KMS-11 (cell line): ENCODE measurements at regions not wholly inside any gene's neighbourhood (a gene's known extent, or its start where the extent isn't known, plus 50 kb on each side); places are given as distances from the start of the nearest gene placed in this dataset.

ENCODE experiments used
- H2AFZ ChIP-seq: fragments of 200-600 bp; sonication (generic); 2 replicates; pipeline ENCODE4 v1.6.1; 2016; ENCODE audit warnings: antibody characterized with exemption, mixed run types, low read depth
- H3K27ac ChIP-seq: fragments of 200-600 bp; sonication (generic); 2 replicates; pipeline ENCODE4 v1.6.1; 2016; ENCODE audit warnings: mild to moderate bottlenecking, mixed run types
- H3K27me3 ChIP-seq: fragments of 200-600 bp; sonication (generic); 2 replicates; pipeline ENCODE4 v1.6.1; 2017; ENCODE audit warnings: mild to moderate bottlenecking, low read depth, mixed run types, moderate library complexity; ENCODE audit not compliant: insufficient read depth
- H3K36me3 ChIP-seq: fragments of 200-600 bp; sonication (generic); 2 replicates; pipeline ENCODE4 v1.6.1; 2017; ENCODE audit warnings: mild to moderate bottlenecking, mixed run types; ENCODE audit not compliant: insufficient read depth
- H3K4me1 ChIP-seq: fragments of 200-600 bp; sonication (generic); 2 replicates; pipeline ENCODE4 v1.6.1; 2016; ENCODE audit warnings: mild to moderate bottlenecking, low read depth, mixed run types; ENCODE audit not compliant: poor library complexity, severe bottlenecking
- H3K4me2 ChIP-seq: fragments of 200-600 bp; sonication (generic); 2 replicates; pipeline ENCODE4 v1.7.0; 2016; ENCODE audit warnings: mild to moderate bottlenecking, mixed run types
- H3K4me3 ChIP-seq: fragments of 200-600 bp; sonication (generic); IDR thresholded peaks from 2 replicates; pipeline ENCODE4 v1.6.1; 2017; ENCODE audit warnings: low read depth, low read length, mixed read lengths; ENCODE audit not compliant: insufficient read depth
- H3K79me2 ChIP-seq: fragments of 200-600 bp; sonication (generic); 2 replicates; pipeline ENCODE4 v1.6.1; 2016; ENCODE audit warnings: low read depth, mixed run types; ENCODE audit not compliant: insufficient read depth
- H3K9ac ChIP-seq: fragments of 200-600 bp; sonication (generic); 2 replicates; pipeline ENCODE4 v1.6.1; 2016; ENCODE audit warnings: mild to moderate bottlenecking, mixed run types
- H4K20me1 ChIP-seq: fragments of 200-600 bp; sonication (generic); 2 replicates; pipeline ENCODE4 v1.6.1; 2016; ENCODE audit warnings: mild to moderate bottlenecking, mixed run types; ENCODE audit not compliant: insufficient read depth
- TF ChIP-seq, protein P1 (sequence below): fragments of 200-600 bp; sonication (generic); conservative IDR thresholded peaks from 2 replicates; pipeline ENCODE4 v1.6.1; 2017; ENCODE audit warnings: low read depth, mild to moderate bottlenecking, antibody characterized with exemption, low read length, moderate library complexity, mixed read lengths

DNA sequence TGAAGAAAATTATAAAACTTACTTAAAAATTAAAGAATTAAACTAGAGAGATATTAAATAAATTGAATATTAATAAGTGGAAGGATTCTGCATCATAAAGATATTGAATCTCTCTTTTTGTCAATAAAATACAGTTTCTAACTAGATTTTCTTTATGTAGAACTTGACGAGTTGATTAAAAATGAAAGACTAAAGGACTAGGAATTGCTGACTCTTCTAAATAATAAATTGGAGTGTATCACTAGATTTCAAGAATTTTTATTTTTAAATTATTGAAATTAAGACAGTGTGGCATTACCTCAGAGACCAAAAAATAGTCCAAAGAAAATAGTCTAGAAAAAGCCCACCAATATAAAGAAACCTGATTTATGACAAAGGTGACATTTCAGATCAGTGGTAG, 492.4 kb downstream of the CETN3 start:
- H3K79me2 ChIP-seq = no peaks in the 10 kb centered on the region
- no peaks in the 10 kb centered on the region for H3K4me1 ChIP-seq
- H3K4me3 ChIP-seq = no peak overlapping the region
- H3K9ac ChIP-seq = no peak overlapping the region
- TF ChIP-seq, protein P1, sequence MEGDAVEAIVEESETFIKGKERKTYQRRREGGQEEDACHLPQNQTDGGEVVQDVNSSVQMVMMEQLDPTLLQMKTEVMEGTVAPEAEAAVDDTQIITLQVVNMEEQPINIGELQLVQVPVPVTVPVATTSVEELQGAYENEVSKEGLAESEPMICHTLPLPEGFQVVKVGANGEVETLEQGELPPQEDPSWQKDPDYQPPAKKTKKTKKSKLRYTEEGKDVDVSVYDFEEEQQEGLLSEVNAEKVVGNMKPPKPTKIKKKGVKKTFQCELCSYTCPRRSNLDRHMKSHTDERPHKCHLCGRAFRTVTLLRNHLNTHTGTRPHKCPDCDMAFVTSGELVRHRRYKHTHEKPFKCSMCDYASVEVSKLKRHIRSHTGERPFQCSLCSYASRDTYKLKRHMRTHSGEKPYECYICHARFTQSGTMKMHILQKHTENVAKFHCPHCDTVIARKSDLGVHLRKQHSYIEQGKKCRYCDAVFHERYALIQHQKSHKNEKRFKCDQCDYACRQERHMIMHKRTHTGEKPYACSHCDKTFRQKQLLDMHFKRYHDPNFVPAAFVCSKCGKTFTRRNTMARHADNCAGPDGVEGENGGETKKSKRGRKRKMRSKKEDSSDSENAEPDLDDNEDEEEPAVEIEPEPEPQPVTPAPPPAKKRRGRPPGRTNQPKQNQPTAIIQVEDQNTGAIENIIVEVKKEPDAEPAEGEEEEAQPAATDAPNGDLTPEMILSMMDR = no peak
- H3K4me2 ChIP-seq = no peak overlapping the region
- H3K27me3 ChIP-seq = no peaks in the 10 kb centered on the region
- no peak overlapping the region for H3K27ac ChIP-seq
- no peaks in the 10 kb centered on the region for H3K36me3 ChIP-seq
- no peak overlapping the region for H2AFZ ChIP-seq
- no peaks in the 10 kb centered on the region for H4K20me1 ChIP-seq

DNA sequence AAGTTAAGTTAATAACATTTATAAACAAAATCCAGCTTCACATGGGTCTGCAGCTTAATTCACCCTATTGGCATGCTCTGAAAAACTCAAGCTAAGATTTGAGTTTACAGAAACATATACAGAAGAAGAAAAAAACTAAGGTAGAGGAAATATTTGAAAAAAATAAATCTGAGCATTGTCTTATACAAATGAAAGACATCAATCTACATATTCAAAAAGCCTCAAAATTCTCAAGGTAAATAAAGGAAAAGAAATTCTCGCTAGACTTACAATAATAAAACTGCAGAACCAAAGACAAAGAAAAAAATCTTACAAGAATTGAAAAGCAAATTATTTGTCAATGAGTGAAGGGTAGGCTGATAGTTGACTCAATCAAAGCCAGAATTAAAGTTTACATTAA, 493.4 kb downstream of the CETN3 start:
- Histone ChIP-seq H3K36me3 (no peaks in the 10 kb centered on the region), H3K4me2 (no peak overlapping the region), H3K79me2 (no peaks in the 10 kb centered on the region), H3K9ac (no peak overlapping the region), H3K27ac (no peak overlapping the region), H3K4me1 (no peaks in the 10 kb centered on the region), H3K27me3 (no peaks in the 10 kb centered on the region), H4K20me1 (no peaks in the 10 kb centered on the region), H2AFZ (no peak overlapping the region), H3K4me3 (no peak overlapping the region)
- TF ChIP-seq, protein P1 = no peak

DNA sequence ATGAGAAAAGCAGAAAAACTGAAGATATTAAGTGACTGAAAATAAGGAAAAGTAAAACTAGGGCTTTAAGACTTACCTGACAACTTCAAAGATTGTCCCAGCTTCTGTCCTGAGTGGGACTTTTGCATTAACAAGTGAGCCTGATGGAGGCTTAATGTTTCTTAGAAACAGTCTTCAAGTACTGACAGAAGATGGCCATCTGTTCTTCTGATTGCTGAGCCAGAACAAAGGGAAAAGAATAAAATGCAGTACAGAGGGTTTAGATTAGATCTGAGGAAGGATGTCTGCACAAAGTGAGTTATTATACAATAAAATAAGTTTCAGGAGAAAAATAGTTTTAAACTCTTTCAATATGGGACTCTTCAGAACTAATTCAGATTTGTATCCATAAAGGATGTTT, 500.7 kb downstream of the CETN3 start:
- H4K20me1 ChIP-seq = no peaks in the 10 kb centered on the region
- no peaks in the 10 kb centered on the region for H3K27me3 ChIP-seq
- H3K9ac ChIP-seq = no peak overlapping the region
- no peak overlapping the region for H3K4me3 ChIP-seq
- no peaks in the 10 kb centered on the region for H3K4me1 ChIP-seq
- H2AFZ ChIP-seq = no peak overlapping the region
- H3K4me2 ChIP-seq = no peak overlapping the region
- TF ChIP-seq, protein P1 = no peak
- no peaks in the 10 kb centered on the region for H3K79me2 ChIP-seq
- no peak overlapping the region for H3K27ac ChIP-seq
- no peaks in the 10 kb centered on the region for H3K36me3 ChIP-seq

DNA sequence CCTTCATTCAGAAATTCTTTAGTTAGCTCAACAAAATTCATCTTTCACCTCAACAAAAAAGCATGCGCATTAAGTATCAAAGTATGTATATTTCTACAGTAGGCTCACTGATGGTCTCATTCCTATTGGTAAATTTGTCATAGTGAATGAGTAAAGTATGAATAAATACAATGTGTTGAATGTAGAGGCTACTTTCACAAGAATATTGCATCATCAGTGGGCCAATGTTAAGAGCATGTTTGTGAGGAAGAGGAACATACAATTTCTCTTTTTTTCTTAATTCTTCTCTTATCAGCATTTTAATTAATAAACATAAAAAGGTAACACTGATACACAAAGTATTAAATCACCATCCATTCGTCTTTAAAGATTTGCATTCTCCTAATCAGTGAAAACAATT, 505.1 kb downstream of the CETN3 start:
- no peak overlapping the region for H2AFZ ChIP-seq
- H3K4me2 ChIP-seq = no peak overlapping the region
- no peaks in the 10 kb centered on the region for H3K27me3 ChIP-seq
- no peaks in the 10 kb centered on the region for H3K79me2 ChIP-seq
- no peaks in the 10 kb centered on the region for H3K4me1 ChIP-seq
- TF ChIP-seq, protein P1 = no peak
- no peak overlapping the region for H3K4me3 ChIP-seq
- no peaks in the 10 kb centered on the region for H3K36me3 ChIP-seq
- H4K20me1 ChIP-seq = no peaks in the 10 kb centered on the region
- no peak overlapping the region for H3K9ac ChIP-seq
- no peak overlapping the region for H3K27ac ChIP-seq

DNA sequence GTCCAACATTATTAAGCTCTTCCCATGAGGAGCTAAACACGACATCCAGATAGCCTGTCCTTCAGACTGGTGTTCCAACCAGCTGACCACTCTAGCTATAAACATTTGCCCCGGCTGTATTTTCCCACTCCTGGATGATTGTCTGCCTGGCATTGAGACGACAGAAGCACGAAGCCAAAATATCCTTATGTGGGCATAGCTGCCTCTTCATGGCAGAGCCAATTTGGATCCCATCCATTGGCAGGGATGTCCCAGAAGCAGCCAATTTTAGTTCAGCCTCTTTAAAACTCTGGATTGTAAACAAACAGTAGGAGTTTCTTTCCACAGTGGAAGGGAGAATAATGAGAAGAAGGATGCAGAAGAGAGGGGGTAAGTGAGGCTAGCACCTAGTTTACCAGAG, 507.6 kb downstream of the CETN3 start:
- TF ChIP-seq, protein P1 = no peak

More for the DNA sequence above, 507.6 kb downstream of the CETN3 start:
- Histone ChIP-seq H3K27me3 (no peaks in the 10 kb centered on the region), H3K36me3 (no peaks in the 10 kb centered on the region), H4K20me1 (no peaks in the 10 kb centered on the region), H3K27ac (no peak overlapping the region), H3K4me2 (no peak overlapping the region), H3K4me3 (no peak overlapping the region), H3K9ac (no peak overlapping the region), H3K4me1 (no peaks in the 10 kb centered on the region), H3K79me2 (no peaks in the 10 kb centered on the region), H2AFZ (no peak overlapping the region)
